Loucy (cell line): ENCODE measurements at regions not wholly inside any gene's neighbourhood (a gene's known extent, or its start where the extent isn't known, plus 50 kb on each side); places are given as distances from the start of the nearest gene placed in this dataset.

Source experiments
- H2AFZ ChIP-seq: fragments of 200-600 bp; sonication (generic); 2 replicates; pipeline ENCODE4 v1.6.0; 2016; ENCODE audit warnings: antibody characterized with exemption, mild to moderate bottlenecking, low read length, moderate library complexity
- H3F3A ChIP-seq: fragments of 200-600 bp; 2 replicates; pipeline ENCODE4 v1.6.0; 2016; ENCODE audit warnings: antibody characterized with exemption, low read depth, mild to moderate bottlenecking
- H3K27me3 ChIP-seq: fragments of 200-600 bp; sonication (generic); 2 replicates; pipeline ENCODE4 v1.6.1; 2014; ENCODE audit warnings: low read length, mild to moderate bottlenecking; ENCODE audit not compliant: insufficient read depth, poor library complexity, severe bottlenecking
- H3K36me3 ChIP-seq: fragments of 200-600 bp; sonication (generic); 2 replicates; pipeline ENCODE4 v1.6.1; 2016; ENCODE audit warnings: low read length; ENCODE audit not compliant: insufficient read depth
- H3K4me1 ChIP-seq: fragments of 200-600 bp; sonication (generic); 2 replicates; pipeline ENCODE4 v1.5.1; 2014; ENCODE audit warnings: low read length, mild to moderate bottlenecking; ENCODE audit not compliant: insufficient read depth, poor library complexity, severe bottlenecking
- H3K4me2 ChIP-seq: fragments of 200-600 bp; sonication (generic); 2 replicates; pipeline ENCODE4 v1.6.0; 2014; ENCODE audit warnings: antibody characterized with exemption, low read length, low read depth, mild to moderate bottlenecking; ENCODE audit not compliant: poor library complexity, severe bottlenecking
- H3K4me3 ChIP-seq: fragments of 200-600 bp; sonication (generic); 2 replicates; pipeline ENCODE4 v1.5.1; 2014; ENCODE audit warnings: low read length, mild to moderate bottlenecking, mixed read lengths; ENCODE audit not compliant: poor library complexity, severe bottlenecking
- H3K79me2 ChIP-seq: fragments of 200-600 bp; sonication (generic); 2 replicates; pipeline ENCODE4 v1.6.1; 2014; ENCODE audit warnings: low read length; ENCODE audit not compliant: insufficient read depth
- H3K9ac ChIP-seq: fragments of 200-600 bp; sonication (generic); 2 replicates; pipeline ENCODE4 v1.6.0; 2014; ENCODE audit warnings: mild to moderate bottlenecking, low read depth, low read length, moderate library complexity; ENCODE audit not compliant: poor library complexity, severe bottlenecking
- H3K9me2 ChIP-seq: fragments of 200-600 bp; sonication (generic); replicated peaks from 2 replicates; pipeline ENCODE4 v1.6.1; 2016; ENCODE audit warnings: low read depth, low read length, mixed read lengths
- H3K9me3 ChIP-seq: fragments of 200-600 bp; sonication (generic); 2 replicates; pipeline ENCODE4 v1.6.1; 2014; ENCODE audit warnings: mild to moderate bottlenecking, antibody characterized with exemption, low read length, low read depth; ENCODE audit not compliant: insufficient read depth
- H4K20me1 ChIP-seq: fragments of 200-600 bp; sonication (generic); 2 replicates; pipeline ENCODE4 v1.6.0; 2014; ENCODE audit warnings: antibody characterized with exemption, low read length, mild to moderate bottlenecking; ENCODE audit not compliant: insufficient read depth, poor library complexity, severe bottlenecking
- EZH2phosphoT487 ChIP-seq: fragments of 200-600 bp; IDR thresholded peaks from 2 replicates; pipeline ENCODE4 v1.6.1; 2018; ENCODE audit warnings: antibody characterized with exemption, mild to moderate bottlenecking, moderate library complexity, borderline replicate concordance
- TF ChIP-seq, protein P1 (sequence below): fragments of 200-600 bp; sonication (generic); conservative IDR thresholded peaks from 2 replicates; pipeline ENCODE4 v1.5.1; 2014; ENCODE audit warnings: mild to moderate bottlenecking, antibody characterized with exemption, low read length

- no peaks in the 10 kb centered on the region for H3K27me3 ChIP-seq
- no peak overlapping the region for H3K4me3 ChIP-seq
- no peaks in the 10 kb centered on the region for H4K20me1 ChIP-seq
- H3K9me3 ChIP-seq: no peaks in the 10 kb centered on the region
- TF ChIP-seq, protein P1, sequence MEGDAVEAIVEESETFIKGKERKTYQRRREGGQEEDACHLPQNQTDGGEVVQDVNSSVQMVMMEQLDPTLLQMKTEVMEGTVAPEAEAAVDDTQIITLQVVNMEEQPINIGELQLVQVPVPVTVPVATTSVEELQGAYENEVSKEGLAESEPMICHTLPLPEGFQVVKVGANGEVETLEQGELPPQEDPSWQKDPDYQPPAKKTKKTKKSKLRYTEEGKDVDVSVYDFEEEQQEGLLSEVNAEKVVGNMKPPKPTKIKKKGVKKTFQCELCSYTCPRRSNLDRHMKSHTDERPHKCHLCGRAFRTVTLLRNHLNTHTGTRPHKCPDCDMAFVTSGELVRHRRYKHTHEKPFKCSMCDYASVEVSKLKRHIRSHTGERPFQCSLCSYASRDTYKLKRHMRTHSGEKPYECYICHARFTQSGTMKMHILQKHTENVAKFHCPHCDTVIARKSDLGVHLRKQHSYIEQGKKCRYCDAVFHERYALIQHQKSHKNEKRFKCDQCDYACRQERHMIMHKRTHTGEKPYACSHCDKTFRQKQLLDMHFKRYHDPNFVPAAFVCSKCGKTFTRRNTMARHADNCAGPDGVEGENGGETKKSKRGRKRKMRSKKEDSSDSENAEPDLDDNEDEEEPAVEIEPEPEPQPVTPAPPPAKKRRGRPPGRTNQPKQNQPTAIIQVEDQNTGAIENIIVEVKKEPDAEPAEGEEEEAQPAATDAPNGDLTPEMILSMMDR: no peak
- TF ChIP-seq EZH2phosphoT487: no peak
- no peaks in the 10 kb centered on the region for H3F3A ChIP-seq
- no peaks in the 10 kb centered on the region for H3K4me1 ChIP-seq
- no peaks in the 10 kb centered on the region for H3K9me2 ChIP-seq
- no peak overlapping the region for H3K9ac ChIP-seq
- no peaks in the 10 kb centered on the region for H3K36me3 ChIP-seq
- H2AFZ ChIP-seq: no peak overlapping the region
- H3K4me2 ChIP-seq: no peak overlapping the region
- H3K79me2 ChIP-seq: no peaks in the 10 kb centered on the region
Observed at GRCh38 chr5:61878471-61878870, 427.5 kb upstream of the KIF2A start.

DNA sequence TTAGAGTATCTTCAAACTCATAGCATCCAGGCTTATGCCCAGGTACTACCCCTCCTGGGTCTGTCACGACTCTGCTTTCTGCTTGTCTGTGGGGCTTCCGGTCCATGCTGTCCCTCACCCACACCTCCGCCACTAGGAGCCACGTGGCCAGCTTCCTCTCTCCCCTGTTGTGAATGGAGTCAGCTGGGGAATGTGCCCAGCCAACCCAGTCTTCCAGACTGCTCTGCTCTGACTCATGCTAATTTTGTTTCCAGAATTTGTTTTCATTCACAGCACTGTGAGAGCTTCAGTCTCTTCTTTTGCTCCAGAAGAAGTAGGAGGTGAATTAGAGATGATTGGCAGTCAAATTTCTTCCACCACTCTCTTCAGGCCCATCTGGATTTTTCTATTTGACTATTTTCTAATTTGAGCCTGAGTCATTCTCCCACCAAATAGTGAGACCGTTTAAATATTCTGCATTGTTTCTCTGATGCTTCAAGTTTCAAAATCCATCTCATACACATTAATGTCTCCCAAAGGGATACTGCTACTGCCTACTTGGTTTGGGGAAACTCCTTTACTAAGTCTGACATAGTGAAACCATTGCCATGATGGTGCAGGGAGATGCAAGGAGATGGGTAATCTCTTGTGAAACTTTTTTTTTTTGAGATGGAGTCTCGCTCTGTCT, 424.1 kb upstream of the KIF2A start:
- Histone ChIP-seq H3K4me3 (no peak overlapping the region), H2AFZ (no peak overlapping the region), H3K9me2 (no peaks in the 10 kb centered on the region), H4K20me1 (no peaks in the 10 kb centered on the region), H3K4me1 (no peaks in the 10 kb centered on the region), H3K4me2 (no peak overlapping the region), H3K9me3 (no peaks in the 10 kb centered on the region), H3F3A (no peaks in the 10 kb centered on the region), H3K27me3 (no peaks in the 10 kb centered on the region), H3K36me3 (no peaks in the 10 kb centered on the region), H3K79me2 (no peaks in the 10 kb centered on the region), H3K9ac (no peak overlapping the region)
- no peak for TF ChIP-seq EZH2phosphoT487
- TF ChIP-seq, protein P1: no peak

- Histone ChIP-seq H2AFZ (no peak overlapping the region), H3K9ac (no peak overlapping the region), H3K9me3 (no peaks in the 10 kb centered on the region), H3K4me2 (no peak overlapping the region), H4K20me1 (no peaks in the 10 kb centered on the region), H3K27me3 (no peaks in the 10 kb centered on the region), H3F3A (no peaks in the 10 kb centered on the region), H3K79me2 (no peaks in the 10 kb centered on the region), H3K9me2 (no peaks in the 10 kb centered on the region), H3K4me3 (no peak overlapping the region), H3K4me1 (no peaks in the 10 kb centered on the region), H3K36me3 (no peaks in the 10 kb centered on the region)
- TF ChIP-seq EZH2phosphoT487: no peak
- TF ChIP-seq, protein P1: no peak
Observed at GRCh38 chr5:61882901-61883500, 423.0 kb upstream of the KIF2A start.
